ENCODE measurements at regions not wholly inside any gene's neighbourhood (a gene's known extent, or its start where the extent isn't known, plus 50 kb on each side); places are given as distances from the start of the nearest gene placed in this dataset.

DNA sequence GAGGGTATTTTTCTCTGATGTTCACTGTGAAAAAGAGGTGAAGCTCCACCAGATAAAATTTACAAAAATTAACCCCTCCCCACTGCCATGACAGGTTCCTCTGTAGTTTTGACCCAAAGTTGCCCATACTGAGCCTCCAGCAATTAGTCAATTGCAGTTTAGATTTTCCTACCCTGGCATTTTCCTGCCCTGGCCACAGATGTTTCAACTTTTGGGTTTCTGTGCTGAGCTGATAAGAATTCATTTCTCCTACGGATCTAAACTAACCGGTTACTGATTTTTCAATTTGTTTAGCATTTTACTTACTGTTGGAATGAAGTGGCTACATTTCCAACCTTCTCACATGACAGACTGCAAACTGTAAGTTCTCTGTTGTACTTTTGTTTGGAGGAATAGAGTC, 1346.1 kb upstream of the EPHA6 start:
- Histone ChIP-seq H3K9me2 (ENCODE audit: insufficient read depth, low read length) (no peaks in the 10 kb centered on the region), H3K27me3 (ENCODE audit: insufficient read depth, low read depth, low read length) (no peaks in the 10 kb centered on the region), H3K36me3 (ENCODE audit: insufficient read depth, low read length) (no peaks in the 10 kb centered on the region), H3K4me3 (ENCODE audit: low read length) (no peak overlapping the region), H3K27ac (ENCODE audit: low read length) (no peak overlapping the region), H3K9me3 (ENCODE audit: low read length) (no peaks in the 10 kb centered on the region), H3K79me2 (replicated peaks; ENCODE audit: insufficient read depth, low read length) (no peaks in the 10 kb centered on the region), H3F3A (ENCODE audit: insufficient read depth, low read length, poor library complexity, severe bottlenecking) (no peaks in the 10 kb centered on the region), H4K20me1 (ENCODE audit: insufficient read depth) (no peaks in the 10 kb centered on the region), H3K4me2 (ENCODE audit: low read length) (no peak overlapping the region), H3K9ac (ENCODE audit: low read length) (no peak overlapping the region), H2AFZ (ENCODE audit: low read depth, low read length) (no peak overlapping the region)
- TF ChIP-seq, protein P1, sequence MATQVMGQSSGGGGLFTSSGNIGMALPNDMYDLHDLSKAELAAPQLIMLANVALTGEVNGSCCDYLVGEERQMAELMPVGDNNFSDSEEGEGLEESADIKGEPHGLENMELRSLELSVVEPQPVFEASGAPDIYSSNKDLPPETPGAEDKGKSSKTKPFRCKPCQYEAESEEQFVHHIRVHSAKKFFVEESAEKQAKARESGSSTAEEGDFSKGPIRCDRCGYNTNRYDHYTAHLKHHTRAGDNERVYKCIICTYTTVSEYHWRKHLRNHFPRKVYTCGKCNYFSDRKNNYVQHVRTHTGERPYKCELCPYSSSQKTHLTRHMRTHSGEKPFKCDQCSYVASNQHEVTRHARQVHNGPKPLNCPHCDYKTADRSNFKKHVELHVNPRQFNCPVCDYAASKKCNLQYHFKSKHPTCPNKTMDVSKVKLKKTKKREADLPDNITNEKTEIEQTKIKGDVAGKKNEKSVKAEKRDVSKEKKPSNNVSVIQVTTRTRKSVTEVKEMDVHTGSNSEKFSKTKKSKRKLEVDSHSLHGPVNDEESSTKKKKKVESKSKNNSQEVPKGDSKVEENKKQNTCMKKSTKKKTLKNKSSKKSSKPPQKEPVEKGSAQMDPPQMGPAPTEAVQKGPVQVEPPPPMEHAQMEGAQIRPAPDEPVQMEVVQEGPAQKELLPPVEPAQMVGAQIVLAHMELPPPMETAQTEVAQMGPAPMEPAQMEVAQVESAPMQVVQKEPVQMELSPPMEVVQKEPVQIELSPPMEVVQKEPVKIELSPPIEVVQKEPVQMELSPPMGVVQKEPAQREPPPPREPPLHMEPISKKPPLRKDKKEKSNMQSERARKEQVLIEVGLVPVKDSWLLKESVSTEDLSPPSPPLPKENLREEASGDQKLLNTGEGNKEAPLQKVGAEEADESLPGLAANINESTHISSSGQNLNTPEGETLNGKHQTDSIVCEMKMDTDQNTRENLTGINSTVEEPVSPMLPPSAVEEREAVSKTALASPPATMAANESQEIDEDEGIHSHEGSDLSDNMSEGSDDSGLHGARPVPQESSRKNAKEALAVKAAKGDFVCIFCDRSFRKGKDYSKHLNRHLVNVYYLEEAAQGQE (IDR thresholded peaks at IDR 0.05; ENCODE audit: borderline replicate concordance): no peak
- no peak for TF ChIP-seq MXI1 (conservative IDR thresholded peaks at IDR 0.05; ENCODE audit: poor library complexity, severe bottlenecking)
- TF ChIP-seq, protein P2, sequence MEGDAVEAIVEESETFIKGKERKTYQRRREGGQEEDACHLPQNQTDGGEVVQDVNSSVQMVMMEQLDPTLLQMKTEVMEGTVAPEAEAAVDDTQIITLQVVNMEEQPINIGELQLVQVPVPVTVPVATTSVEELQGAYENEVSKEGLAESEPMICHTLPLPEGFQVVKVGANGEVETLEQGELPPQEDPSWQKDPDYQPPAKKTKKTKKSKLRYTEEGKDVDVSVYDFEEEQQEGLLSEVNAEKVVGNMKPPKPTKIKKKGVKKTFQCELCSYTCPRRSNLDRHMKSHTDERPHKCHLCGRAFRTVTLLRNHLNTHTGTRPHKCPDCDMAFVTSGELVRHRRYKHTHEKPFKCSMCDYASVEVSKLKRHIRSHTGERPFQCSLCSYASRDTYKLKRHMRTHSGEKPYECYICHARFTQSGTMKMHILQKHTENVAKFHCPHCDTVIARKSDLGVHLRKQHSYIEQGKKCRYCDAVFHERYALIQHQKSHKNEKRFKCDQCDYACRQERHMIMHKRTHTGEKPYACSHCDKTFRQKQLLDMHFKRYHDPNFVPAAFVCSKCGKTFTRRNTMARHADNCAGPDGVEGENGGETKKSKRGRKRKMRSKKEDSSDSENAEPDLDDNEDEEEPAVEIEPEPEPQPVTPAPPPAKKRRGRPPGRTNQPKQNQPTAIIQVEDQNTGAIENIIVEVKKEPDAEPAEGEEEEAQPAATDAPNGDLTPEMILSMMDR (IDR thresholded peaks at IDR 0.05; ENCODE audit: poor library complexity, severe bottlenecking): no peak
- no peak for TF ChIP-seq SMC3 (conservative IDR thresholded peaks at IDR 0.05; ENCODE audit: poor library complexity)
- TF ChIP-seq POLR2AphosphoS5 (IDR thresholded peaks at IDR 0.05): no peak
- TF ChIP-seq TAF1 (IDR thresholded peaks at IDR 0.05; ENCODE audit: low read depth): no peak
- TF ChIP-seq EP300 (conservative IDR thresholded peaks at IDR 0.05; ENCODE audit: poor library complexity, severe bottlenecking): no peak
- TF ChIP-seq EZH2 (IDR thresholded peaks at IDR 0.05; ENCODE audit: borderline replicate concordance, insufficient read depth, low read length, poor library complexity, severe bottlenecking): no peak
- no peak for TF ChIP-seq RAD21 (conservative IDR thresholded peaks at IDR 0.05)

DNA sequence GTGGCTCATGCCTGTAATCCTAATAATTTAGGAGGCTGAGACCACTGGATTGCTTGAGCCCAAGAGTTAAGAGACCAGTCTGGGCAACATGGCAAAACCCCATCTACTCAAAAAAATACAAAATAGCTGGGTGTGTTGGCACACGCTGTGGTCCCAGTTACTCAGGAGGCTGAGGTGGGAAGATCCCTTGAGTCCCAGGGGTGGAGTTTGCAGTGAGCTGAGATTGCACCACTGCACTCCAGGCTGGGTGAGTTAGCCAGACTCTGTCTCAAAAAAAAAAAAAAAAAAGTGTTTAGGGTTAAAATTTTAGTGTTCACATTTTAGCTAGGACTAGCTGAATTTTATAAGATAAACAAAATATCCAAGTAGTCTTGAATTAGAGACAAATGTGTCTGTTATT, 1340.1 kb upstream of the EPHA6 start:
- no peak for TF ChIP-seq MXI1 (conservative IDR thresholded peaks at IDR 0.05; ENCODE audit: poor library complexity, severe bottlenecking)
- Histone ChIP-seq H3F3A (ENCODE audit: insufficient read depth, low read length, poor library complexity, severe bottlenecking) (no peaks in the 10 kb centered on the region), H4K20me1 (ENCODE audit: insufficient read depth) (no peaks in the 10 kb centered on the region), H3K27me3 (ENCODE audit: insufficient read depth, low read depth, low read length) (no peaks in the 10 kb centered on the region), H3K9me2 (ENCODE audit: insufficient read depth, low read length) (no peaks in the 10 kb centered on the region), H3K36me3 (ENCODE audit: insufficient read depth, low read length) (no peaks in the 10 kb centered on the region), H3K79me2 (replicated peaks; ENCODE audit: insufficient read depth, low read length) (no peaks in the 10 kb centered on the region), H3K4me3 (ENCODE audit: low read length) (no peak overlapping the region), H3K9me3 (ENCODE audit: low read length) (no peaks in the 10 kb centered on the region), H3K4me2 (ENCODE audit: low read length) (no peak overlapping the region), H3K27ac (ENCODE audit: low read length) (no peak overlapping the region), H2AFZ (ENCODE audit: low read depth, low read length) (no peak overlapping the region), H3K9ac (ENCODE audit: low read length) (no peak overlapping the region)

DNA sequence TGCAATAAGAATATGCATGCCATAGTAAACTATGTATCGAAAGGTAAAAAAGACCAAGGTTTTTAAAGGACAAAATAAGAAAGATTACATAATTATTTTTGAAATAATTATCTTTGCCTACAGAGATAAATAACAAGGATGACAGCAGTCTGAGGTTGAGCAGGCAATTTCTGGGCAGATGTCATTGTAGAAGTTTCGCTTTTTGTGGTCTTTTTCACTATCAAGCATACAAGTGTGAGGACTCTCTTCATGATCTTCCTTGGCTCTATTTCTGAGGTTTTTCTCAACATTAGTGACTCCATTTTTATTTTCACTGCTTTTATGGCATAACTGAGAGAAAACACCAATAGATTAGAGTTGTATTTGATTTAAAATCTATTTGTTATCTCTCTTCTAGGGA, 1337.9 kb upstream of the EPHA6 start:
- H3K36me3 ChIP-seq (ENCODE audit: insufficient read depth, low read length): no peaks in the 10 kb centered on the region
- no peaks in the 10 kb centered on the region for H3K9me2 ChIP-seq (ENCODE audit: insufficient read depth, low read length)
- TF ChIP-seq TAF1 (IDR thresholded peaks at IDR 0.05; ENCODE audit: low read depth): no peak
- TF ChIP-seq SMC3 (conservative IDR thresholded peaks at IDR 0.05; ENCODE audit: poor library complexity): no peak
- TF ChIP-seq, protein P1 (IDR thresholded peaks at IDR 0.05; ENCODE audit: borderline replicate concordance): no peak
- TF ChIP-seq RAD21 (conservative IDR thresholded peaks at IDR 0.05): no peak
- no peak for TF ChIP-seq MXI1 (conservative IDR thresholded peaks at IDR 0.05; ENCODE audit: poor library complexity, severe bottlenecking)
- TF ChIP-seq POLR2AphosphoS5 (IDR thresholded peaks at IDR 0.05): no peak
- TF ChIP-seq EZH2 (IDR thresholded peaks at IDR 0.05; ENCODE audit: borderline replicate concordance, insufficient read depth, low read length, poor library complexity, severe bottlenecking): no peak
- TF ChIP-seq, protein P2 (IDR thresholded peaks at IDR 0.05; ENCODE audit: poor library complexity, severe bottlenecking): no peak
- TF ChIP-seq EP300 (conservative IDR thresholded peaks at IDR 0.05; ENCODE audit: poor library complexity, severe bottlenecking): no peak
- H3K9me3 ChIP-seq (ENCODE audit: low read length): no peaks in the 10 kb centered on the region
- no peak overlapping the region for H3K4me2 ChIP-seq (ENCODE audit: low read length)
- no peaks in the 10 kb centered on the region for H3K79me2 ChIP-seq (replicated peaks; ENCODE audit: insufficient read depth, low read length)
- H3K27ac ChIP-seq (ENCODE audit: low read length): no peak overlapping the region
- no peak overlapping the region for H3K4me3 ChIP-seq (ENCODE audit: low read length)
- no peaks in the 10 kb centered on the region for H3K27me3 ChIP-seq (ENCODE audit: insufficient read depth, low read depth, low read length)
- no peaks in the 10 kb centered on the region for H3F3A ChIP-seq (ENCODE audit: insufficient read depth, low read length, poor library complexity, severe bottlenecking)
- H4K20me1 ChIP-seq (ENCODE audit: insufficient read depth): no peaks in the 10 kb centered on the region
- no peak overlapping the region for H3K9ac ChIP-seq (ENCODE audit: low read length)
- H2AFZ ChIP-seq (ENCODE audit: low read depth, low read length): no peak overlapping the region
